DOHH2 (cell line): ENCODE measurements at regions not wholly inside any gene's neighbourhood (a gene's known extent, or its start where the extent isn't known, plus 50 kb on each side); places are given as distances from the start of the nearest gene placed in this dataset.

Experiments
- H3F3A ChIP-seq: fragments of 200-600 bp; sonication (generic), shearing (Covaris generic); 2 replicates; pipeline ENCODE4 v1.6.0; 2016; ENCODE audit warnings: antibody characterized with exemption, mild to moderate bottlenecking; ENCODE audit not compliant: control insufficient read depth, insufficient read depth
- H3K27ac ChIP-seq: fragments of 200-600 bp; sonication (generic); 2 replicates; pipeline ENCODE4 v1.5.1; 2014; ENCODE audit warnings: low read depth, mild to moderate bottlenecking, low read length, moderate library complexity
- H3K27me3 ChIP-seq: fragments of 200-600 bp; sonication (generic); 2 replicates; pipeline ENCODE4 v1.6.1; 2014; ENCODE audit warnings: mild to moderate bottlenecking, low read length, mixed read lengths; ENCODE audit not compliant: control insufficient read depth
- H3K36me3 ChIP-seq: fragments of 200-600 bp; sonication (generic); 2 replicates; pipeline ENCODE4 v1.6.1; 2014; ENCODE audit warnings: mild to moderate bottlenecking, low read length, moderate library complexity, mixed read lengths; ENCODE audit not compliant: control insufficient read depth
- H3K4me1 ChIP-seq: fragments of 200-600 bp; sonication (generic); 2 replicates; pipeline ENCODE4 v1.6.1; 2014; ENCODE audit warnings: mild to moderate bottlenecking, low read length, mixed read lengths; ENCODE audit not compliant: control insufficient read depth
- H3K4me2 ChIP-seq: fragments of 200-600 bp; sonication (generic); 2 replicates; pipeline ENCODE4 v1.6.0; 2014; ENCODE audit warnings: mild to moderate bottlenecking, low read length, moderate library complexity
- H3K4me3 ChIP-seq: fragments of 200-600 bp; sonication (generic); 2 replicates; pipeline ENCODE4 v1.5.1; 2014; ENCODE audit warnings: mild to moderate bottlenecking, low read length, mixed read lengths
- H3K79me2 ChIP-seq: fragments of 200-600 bp; sonication (generic); 2 replicates; pipeline ENCODE4 v1.6.1; 2014; ENCODE audit warnings: mild to moderate bottlenecking, low read length, mixed read lengths; ENCODE audit not compliant: control insufficient read depth
- H3K9me2 ChIP-seq: fragments of 200-600 bp; sonication (generic); replicated peaks from 2 replicates; pipeline ENCODE4 v1.6.1; 2014; ENCODE audit warnings: mild to moderate bottlenecking, low read length, mixed read lengths; ENCODE audit not compliant: control insufficient read depth
- H3K9me3 ChIP-seq: fragments of 200-600 bp; sonication (generic); 2 replicates; pipeline ENCODE4 v1.6.1; 2014; ENCODE audit warnings: antibody characterized with exemption, low read length, mixed read lengths; ENCODE audit not compliant: control insufficient read depth, insufficient read depth
- H4K20me1 ChIP-seq: fragments of 200-600 bp; sonication (generic); 2 replicates; pipeline ENCODE4 v1.6.0; 2014; ENCODE audit warnings: low read depth, mild to moderate bottlenecking, antibody characterized with exemption, low read length, moderate library complexity; ENCODE audit not compliant: control insufficient read depth, insufficient read depth
- EZH2phosphoT487 ChIP-seq: fragments of 200-600 bp; sonication (generic); IDR thresholded peaks from 2 replicates; pipeline ENCODE4 v1.6.1; 2017; ENCODE audit warnings: borderline replicate concordance, mild to moderate bottlenecking, antibody characterized with exemption, low read length, moderate library complexity, mixed read lengths
- TF ChIP-seq, protein P1 (sequence below): fragments of 200-600 bp; sonication (generic); IDR thresholded peaks from one replicate; pipeline ENCODE4 v1.5.1; 2014; ENCODE audit warnings: antibody characterized with exemption, mild to moderate bottlenecking, low read depth, low read length; ENCODE audit not compliant: poor library complexity, severe bottlenecking

DNA sequence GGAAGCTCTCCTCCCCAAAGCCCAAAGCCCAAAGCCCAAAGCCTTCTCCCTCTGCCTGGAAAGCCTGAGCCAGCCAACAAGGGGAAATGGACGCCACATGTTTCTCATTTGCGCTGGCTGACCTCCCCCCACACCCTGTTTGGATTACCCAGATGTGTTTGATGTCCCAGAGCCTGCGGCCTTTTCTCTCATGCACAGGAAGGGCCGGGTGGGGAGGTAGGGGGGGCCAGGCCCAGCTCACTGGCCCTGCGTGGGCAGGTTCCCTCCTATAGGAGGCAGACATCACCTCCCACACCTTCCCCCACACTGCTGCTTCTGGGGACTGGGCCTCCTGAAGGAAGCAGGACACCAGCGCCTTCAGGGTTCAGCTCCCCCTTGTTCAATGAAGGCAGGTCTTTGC lies 116.3 kb downstream of the NAV1 start:
- no peaks in the 10 kb centered on the region for H3F3A ChIP-seq
- H3K27ac ChIP-seq: no peak overlapping the region
- H3K36me3 ChIP-seq: no peaks in the 10 kb centered on the region
- no peaks in the 10 kb centered on the region for H3K79me2 ChIP-seq
- H3K9me2 ChIP-seq: no peaks in the 10 kb centered on the region
- peaks cover 7% of the 10 kb centered on the region; the same call in 1 of the 2 replicates for H3K27me3 ChIP-seq
- H3K4me1 ChIP-seq: peaks cover 5% of the 10 kb centered on the region; the same call in 1 of the 2 replicates
- H4K20me1 ChIP-seq: no peaks in the 10 kb centered on the region
- no peak overlapping the region for H3K4me3 ChIP-seq
- H3K4me2 ChIP-seq: no peak overlapping the region
- TF ChIP-seq EZH2phosphoT487: no peak
- TF ChIP-seq, protein P1, sequence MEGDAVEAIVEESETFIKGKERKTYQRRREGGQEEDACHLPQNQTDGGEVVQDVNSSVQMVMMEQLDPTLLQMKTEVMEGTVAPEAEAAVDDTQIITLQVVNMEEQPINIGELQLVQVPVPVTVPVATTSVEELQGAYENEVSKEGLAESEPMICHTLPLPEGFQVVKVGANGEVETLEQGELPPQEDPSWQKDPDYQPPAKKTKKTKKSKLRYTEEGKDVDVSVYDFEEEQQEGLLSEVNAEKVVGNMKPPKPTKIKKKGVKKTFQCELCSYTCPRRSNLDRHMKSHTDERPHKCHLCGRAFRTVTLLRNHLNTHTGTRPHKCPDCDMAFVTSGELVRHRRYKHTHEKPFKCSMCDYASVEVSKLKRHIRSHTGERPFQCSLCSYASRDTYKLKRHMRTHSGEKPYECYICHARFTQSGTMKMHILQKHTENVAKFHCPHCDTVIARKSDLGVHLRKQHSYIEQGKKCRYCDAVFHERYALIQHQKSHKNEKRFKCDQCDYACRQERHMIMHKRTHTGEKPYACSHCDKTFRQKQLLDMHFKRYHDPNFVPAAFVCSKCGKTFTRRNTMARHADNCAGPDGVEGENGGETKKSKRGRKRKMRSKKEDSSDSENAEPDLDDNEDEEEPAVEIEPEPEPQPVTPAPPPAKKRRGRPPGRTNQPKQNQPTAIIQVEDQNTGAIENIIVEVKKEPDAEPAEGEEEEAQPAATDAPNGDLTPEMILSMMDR: no peak
- no peaks in the 10 kb centered on the region for H3K9me3 ChIP-seq

DNA sequence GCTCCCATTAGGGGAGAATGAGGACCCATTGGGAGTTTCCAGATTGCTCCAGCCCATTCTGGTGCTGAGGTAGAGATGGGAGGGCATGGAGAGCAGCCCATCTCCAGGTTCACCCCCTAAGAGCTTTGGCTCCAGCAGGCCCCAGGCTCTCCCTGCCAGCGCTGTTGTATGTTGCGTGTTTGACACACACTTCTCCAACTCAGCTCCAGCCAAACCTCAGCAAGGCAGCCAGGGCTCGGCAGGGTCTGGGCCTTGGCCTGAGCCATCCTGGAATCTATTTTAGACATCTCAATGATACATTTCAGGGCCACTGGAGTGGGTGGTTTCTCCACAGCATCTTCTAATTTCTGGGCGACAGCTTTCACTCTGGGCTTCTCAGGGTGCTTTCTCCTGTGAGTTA lies 117.0 kb downstream of the NAV1 start:
- no peaks in the 10 kb centered on the region for H3K9me2 ChIP-seq
- H3K79me2 ChIP-seq: no peaks in the 10 kb centered on the region
- no peak overlapping the region for H3K4me3 ChIP-seq
- no peak for TF ChIP-seq EZH2phosphoT487
- TF ChIP-seq, protein P1: no peak
- no peaks in the 10 kb centered on the region for H4K20me1 ChIP-seq
- H3K9me3 ChIP-seq: no peaks in the 10 kb centered on the region
- no peaks in the 10 kb centered on the region for H3K36me3 ChIP-seq
- H3K27ac ChIP-seq: no peak overlapping the region
- H3K4me1 ChIP-seq: peaks cover 5% of the 10 kb centered on the region; the same call in 1 of the 2 replicates
- no peaks in the 10 kb centered on the region for H3F3A ChIP-seq
- peaks cover 7% of the 10 kb centered on the region; the same call in 1 of the 2 replicates for H3K27me3 ChIP-seq
- no peak overlapping the region for H3K4me2 ChIP-seq

DNA sequence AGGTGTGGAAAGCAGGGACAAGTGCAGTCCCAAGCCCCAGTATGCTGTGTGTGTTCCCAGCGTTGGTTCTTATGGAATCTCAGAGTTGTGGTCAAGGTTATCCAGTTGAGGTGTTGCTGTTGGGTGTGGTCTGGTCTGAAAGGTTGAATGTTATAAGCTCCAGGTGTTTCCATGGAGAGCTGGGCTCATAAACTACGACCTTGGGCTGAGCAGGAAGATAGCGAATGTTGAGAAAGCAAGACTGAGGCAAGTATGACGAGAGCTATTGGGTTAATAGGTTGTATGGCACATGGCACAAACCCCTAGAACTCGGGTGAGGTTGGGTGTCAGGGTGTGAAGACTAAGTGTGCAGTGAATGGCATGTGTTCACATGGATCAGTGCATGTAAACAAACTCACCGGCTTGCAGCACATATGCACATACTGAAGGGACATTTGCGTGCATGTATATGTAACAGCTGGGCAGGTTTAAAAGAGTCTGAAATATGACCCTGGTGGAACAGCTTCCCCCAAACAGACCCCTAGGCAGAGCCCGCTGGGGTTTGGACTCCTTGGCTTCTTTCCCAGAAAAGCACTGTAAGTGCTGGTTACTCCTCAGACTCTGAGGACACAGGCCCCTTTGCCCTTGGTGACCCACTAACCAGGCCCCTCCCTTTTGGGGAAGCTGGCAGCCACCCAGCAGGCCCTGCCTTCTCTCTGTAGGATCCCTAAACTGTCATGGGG lies 117.5 kb downstream of the NAV1 start:
- Histone ChIP-seq H3K4me3 (no peak overlapping the region), H4K20me1 (no peaks in the 10 kb centered on the region), H3K27ac (no peak overlapping the region), H3K9me3 (no peaks in the 10 kb centered on the region), H3K36me3 (no peaks in the 10 kb centered on the region), H3F3A (no peaks in the 10 kb centered on the region), H3K27me3 (peaks cover 6% of the 10 kb centered on the region; the same call in 1 of the 2 replicates), H3K9me2 (no peaks in the 10 kb centered on the region), H3K4me1 (peaks cover 5% of the 10 kb centered on the region; the same call in 1 of the 2 replicates), H3K4me2 (no peak overlapping the region), H3K79me2 (no peaks in the 10 kb centered on the region)
- TF ChIP-seq EZH2phosphoT487: no peak
- TF ChIP-seq, protein P1: no peak
